GM12874 (cell line): ENCODE measurements at regions not wholly inside any gene's neighbourhood (a gene's known extent, or its start where the extent isn't known, plus 50 kb on each side); places are given as distances from the start of the nearest gene placed in this dataset.

ENCODE experiments used
- TF ChIP-seq, protein P1 (sequence below): IDR thresholded peaks from 2 replicates; pipeline ENCODE4 v1.5.1; 2011; ENCODE audit warnings: low read depth, mild to moderate bottlenecking, control low read depth, low read length, moderate library complexity; ENCODE audit not compliant: insufficient read depth

DNA sequence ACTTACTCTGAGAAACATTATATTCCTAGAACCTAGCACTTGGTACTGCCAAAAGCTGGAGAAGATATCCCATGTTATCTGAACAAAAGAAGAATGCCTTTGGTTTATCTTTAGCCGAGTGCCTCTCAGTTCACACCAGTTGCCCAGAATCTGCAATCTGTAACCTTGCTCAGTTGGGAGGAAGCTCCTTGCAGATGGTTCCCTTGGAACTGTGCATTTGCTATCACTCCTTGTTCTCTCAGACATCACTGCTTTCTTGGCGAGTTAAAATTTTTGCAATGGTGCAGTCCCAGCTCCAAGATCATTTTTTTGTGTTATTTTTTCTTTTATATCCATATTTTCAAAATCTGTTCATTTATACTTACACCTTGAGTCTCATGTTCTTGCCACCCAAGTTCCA is 446.5 kb downstream of the KCNJ2 start:
- TF ChIP-seq, protein P1, sequence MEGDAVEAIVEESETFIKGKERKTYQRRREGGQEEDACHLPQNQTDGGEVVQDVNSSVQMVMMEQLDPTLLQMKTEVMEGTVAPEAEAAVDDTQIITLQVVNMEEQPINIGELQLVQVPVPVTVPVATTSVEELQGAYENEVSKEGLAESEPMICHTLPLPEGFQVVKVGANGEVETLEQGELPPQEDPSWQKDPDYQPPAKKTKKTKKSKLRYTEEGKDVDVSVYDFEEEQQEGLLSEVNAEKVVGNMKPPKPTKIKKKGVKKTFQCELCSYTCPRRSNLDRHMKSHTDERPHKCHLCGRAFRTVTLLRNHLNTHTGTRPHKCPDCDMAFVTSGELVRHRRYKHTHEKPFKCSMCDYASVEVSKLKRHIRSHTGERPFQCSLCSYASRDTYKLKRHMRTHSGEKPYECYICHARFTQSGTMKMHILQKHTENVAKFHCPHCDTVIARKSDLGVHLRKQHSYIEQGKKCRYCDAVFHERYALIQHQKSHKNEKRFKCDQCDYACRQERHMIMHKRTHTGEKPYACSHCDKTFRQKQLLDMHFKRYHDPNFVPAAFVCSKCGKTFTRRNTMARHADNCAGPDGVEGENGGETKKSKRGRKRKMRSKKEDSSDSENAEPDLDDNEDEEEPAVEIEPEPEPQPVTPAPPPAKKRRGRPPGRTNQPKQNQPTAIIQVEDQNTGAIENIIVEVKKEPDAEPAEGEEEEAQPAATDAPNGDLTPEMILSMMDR = no peak

DNA sequence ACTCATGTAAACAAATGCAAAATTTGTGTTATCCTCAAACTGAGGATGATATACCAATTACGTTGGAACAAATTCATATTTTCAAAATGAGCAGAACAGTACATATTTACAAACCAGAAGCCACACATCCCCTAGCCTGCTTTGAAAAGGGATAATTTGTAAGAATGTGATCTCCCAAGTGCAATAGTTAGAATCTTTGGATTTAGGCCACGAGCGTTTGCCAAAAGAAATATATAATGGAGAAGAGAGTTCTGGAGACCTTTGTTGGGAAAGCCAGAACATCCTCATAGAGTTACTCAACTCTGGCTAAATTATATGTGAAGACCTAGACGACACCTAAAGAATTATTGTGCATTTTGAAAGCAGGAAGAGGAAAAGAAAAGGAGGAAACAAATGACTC is 449.3 kb downstream of the KCNJ2 start:
- TF ChIP-seq, protein P1 = no peak

- TF ChIP-seq, protein P1 = no peak
Measured at GRCh38 chr17:70621566-70621965, 452.2 kb downstream of the KCNJ2 start.

DNA sequence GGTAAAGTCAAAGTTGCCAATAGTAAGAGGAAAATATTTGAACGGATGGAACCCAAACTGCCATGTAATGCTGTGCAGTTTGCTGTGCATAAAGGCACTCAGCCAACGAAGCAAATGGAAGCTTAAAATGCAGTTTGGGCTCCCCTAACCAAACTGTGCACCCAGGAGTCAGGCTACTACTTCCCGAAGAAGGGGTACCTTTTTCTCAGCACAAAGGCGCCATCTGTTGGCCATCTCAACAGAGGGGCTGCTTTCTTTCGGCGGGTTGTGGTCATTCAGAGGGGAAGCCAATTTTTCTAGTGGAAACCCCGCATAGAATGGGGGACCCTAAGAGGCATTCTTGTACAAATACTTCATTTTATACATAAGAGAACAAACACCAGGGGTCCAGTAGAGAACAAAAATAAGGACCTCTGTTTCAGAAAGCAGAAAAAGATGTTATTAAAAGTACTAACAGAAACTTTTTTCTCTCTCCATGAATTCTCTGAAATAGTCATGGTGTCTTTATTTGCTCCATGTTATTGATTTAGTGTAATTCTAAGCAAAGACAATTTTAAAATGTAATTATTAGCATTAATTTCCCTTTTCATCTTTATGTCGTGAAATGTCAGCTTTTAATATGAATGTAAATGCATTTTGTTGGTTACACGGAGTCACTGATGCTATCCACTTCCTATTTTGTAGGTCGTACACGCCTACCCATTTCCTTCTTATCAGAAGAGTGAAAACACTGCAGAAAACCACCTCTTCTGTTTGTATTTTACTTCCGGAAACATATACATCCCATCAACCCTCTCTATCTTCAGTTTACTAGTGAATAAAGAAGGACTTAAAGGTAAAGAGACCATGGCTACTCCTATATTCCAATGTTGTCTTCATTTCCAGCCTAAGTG is 453.3 kb downstream of the KCNJ2 start:
- TF ChIP-seq, protein P1 = peak; percentile 56; the same call in 1 of the 2 replicates

GRCh38 chr17:70624211-70624610 is 454.9 kb downstream of the KCNJ2 start:
- TF ChIP-seq, protein P1 = no peak

DNA sequence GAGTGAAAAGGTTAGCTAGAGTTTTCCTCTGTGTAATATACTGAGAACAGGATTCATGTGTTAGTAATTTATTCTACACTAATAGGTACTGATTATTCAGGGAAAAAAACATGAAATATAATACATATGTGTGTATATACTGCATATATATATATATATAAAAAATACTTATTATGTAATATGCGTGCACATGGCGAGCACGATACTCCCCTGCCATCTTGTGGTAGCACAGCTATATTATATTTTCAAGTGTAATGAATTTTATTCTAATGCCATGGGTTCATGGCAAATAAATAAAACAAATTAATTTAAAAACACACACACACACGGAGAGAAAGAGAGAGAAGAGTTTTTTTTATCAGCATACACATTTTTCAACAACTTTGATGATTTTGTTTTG is 460.6 kb downstream of the KCNJ2 start:
- TF ChIP-seq, protein P1 = no peak

- TF ChIP-seq, protein P1 = peak; percentile 37; the same call in 1 of the 2 replicates
Measured at GRCh38 chr17:70636517-70637133, 467.3 kb downstream of the KCNJ2 start.
